GM19468 (cell line): ENCODE measurements at regions not wholly inside any gene's neighbourhood (a gene's known extent, or its start where the extent isn't known, plus 50 kb on each side); places are given as distances from the start of the nearest gene placed in this dataset.

Source experiments
- ATAC-seq: cut with Tn5 transposase; IDR thresholded peaks from one replicate; pipeline ENCODE4 v1.9.1; 2021; ENCODE audit warnings: mild to moderate bottlenecking, moderate library complexity, moderate number of reproducible peaks; ENCODE audit not compliant: unreplicated experiment; ENCODE audit errors: extremely low read depth

DNA sequence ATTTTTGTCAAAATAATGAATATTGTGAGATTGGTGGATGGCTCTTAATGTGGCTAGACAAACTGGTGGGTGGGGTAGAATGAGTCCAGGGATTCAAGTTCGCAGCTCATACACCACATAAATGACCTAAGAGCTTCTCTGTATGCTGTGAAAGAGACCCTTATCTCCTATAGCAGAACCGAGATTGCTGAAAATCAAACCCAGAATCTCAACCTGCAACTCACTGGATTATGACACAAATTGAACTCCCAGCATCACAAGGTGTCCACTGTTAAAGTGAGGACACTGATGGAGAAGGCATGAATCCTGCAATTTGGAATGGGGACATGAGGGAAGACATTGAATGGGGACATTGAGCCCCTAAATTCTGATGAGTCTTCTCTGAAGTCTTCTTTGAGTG lies 51.3 kb upstream of the CNKSR3 start:
- no peak for ATAC-seq

DNA sequence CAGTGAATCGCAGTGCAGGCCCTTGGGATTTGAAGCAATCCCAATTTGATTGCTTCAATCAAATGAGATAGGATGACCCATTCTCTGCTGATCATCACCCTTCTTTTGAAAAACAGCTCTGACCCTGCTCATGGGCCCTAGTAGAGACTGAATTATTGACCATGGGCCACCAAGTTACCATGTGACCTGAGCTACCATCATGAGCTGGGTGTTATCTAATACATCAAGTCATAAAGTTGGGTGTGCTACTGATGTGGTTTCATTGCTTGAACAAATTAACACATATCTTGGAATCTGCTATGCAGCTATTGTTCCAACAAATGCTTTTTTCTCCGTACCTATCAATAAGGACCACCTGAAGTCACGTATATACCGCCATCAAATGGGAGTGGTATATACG lies 54.8 kb upstream of the CNKSR3 start:
- ATAC-seq, result no peak

GRCh38 chr6:154566866-154567265 lies 56.4 kb upstream of the CNKSR3 start:
- no peak for ATAC-seq

- no peak for ATAC-seq
These were observed 57.3 kb upstream of the CNKSR3 start for GRCh38 chr6:154567695-154568220.

- no peak for ATAC-seq
These were observed 58.8 kb upstream of the CNKSR3 start for GRCh38 chr6:154569156-154569862.

- no peak for ATAC-seq
These were observed 60.0 kb upstream of the CNKSR3 start for GRCh38 chr6:154570505-154570904.

DNA sequence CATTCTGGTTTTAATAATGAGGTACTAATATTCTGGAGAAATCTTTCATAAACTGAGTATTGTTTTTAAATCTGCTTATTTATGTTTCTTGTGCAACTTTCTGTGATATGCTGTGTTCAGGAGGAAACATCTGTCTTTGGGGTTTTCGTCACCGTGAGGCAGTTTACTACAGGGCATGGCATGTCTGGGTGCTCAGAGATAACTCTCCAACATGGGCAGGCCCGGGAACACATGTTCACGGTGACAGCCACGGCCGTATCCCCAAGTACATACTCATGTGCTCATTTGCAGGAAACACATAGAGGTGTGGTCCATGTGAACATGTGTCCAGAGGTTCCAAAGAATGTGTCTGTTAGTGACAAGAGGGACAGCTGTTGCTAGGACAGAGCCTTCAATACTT lies 62.1 kb upstream of the CNKSR3 start:
- ATAC-seq, result no peak

DNA sequence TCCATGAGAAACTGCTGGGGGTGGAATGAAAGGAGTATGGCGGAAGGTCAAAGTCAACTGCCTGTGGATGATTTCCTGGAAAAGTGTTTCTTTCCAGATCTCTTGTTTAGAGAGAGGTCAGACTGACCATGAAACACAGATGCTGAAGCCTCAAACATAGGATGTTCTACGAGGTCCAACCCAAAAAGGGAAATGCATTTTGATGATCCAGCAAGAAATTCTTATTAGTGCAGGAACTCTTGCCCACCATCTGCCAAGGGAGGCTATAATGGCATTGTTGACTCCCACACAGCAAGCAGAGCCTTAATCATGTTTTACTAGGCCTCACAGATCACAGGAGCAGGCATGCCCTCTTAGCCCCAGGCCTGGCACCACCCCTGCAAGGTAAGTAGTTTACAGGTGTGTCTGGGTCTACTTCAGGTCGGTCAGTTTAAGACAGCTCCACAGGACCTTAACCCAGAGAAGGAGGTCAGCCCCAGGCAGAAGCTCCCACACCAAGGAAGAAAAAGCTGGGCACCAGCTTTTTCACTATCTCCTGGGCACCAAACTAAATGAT lies 67.6 kb upstream of the CNKSR3 start:
- no peak for ATAC-seq

DNA sequence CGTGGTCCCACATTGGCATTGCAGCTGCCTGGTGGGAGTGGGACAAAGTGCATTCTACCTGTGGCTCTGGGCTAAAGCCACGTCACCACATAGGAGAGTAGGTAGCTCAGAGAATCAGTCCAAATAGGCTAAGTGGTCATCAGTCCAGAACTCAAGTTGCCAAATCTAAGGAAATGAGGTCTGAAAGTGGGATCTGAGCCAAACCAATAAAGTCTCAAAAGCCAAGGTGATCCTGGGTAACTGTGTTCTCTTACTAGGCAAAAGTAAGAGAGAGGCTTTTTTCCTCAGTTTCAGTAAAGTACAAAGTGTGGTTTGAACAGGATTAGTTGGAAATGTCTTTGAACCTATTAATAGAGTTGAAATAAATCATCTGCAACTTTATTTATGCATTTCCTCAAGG lies 68.6 kb upstream of the CNKSR3 start:
- ATAC-seq, result no peak

DNA sequence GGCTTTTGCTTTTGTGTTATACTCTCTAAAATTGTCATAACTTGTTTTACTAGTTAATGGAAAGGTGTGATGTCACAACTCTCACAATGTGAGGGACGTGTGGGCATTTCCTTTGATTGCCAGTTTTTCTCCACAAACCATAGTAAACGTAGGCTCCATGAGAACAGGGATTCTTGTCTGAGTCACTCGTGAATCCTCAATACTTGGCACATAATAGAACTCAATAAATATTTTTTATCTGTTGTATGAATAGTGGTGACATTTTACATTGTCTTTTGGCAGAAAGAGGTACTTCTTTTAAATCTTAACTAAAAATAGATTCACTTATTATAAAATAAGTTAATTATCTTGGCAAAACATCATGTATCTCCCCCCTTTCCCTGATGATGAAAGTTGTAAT lies 69.0 kb upstream of the CNKSR3 start:
- no peak for ATAC-seq

GRCh38 chr6:154580397-154581135 lies 70.1 kb upstream of the CNKSR3 start:
- ATAC-seq, result no peak

DNA sequence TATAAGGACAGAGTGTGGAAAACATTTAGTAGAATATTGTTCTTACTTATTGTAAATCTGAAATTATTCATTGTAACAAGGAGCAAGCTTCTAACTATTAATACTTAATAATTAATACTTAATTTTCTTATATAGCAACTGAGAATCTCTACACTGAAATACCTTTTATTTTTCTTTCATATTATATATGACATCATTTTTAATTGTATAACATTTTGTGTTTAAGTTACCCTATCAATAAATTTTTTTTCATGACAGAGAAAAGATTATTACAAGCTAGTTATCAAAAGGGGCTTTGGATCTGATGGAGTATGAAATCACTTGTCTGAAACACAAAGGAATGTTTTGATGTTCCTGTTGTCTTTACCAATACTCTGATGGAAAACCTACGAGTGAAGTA lies 72.2 kb upstream of the CNKSR3 start:
- ATAC-seq, result no peak

DNA sequence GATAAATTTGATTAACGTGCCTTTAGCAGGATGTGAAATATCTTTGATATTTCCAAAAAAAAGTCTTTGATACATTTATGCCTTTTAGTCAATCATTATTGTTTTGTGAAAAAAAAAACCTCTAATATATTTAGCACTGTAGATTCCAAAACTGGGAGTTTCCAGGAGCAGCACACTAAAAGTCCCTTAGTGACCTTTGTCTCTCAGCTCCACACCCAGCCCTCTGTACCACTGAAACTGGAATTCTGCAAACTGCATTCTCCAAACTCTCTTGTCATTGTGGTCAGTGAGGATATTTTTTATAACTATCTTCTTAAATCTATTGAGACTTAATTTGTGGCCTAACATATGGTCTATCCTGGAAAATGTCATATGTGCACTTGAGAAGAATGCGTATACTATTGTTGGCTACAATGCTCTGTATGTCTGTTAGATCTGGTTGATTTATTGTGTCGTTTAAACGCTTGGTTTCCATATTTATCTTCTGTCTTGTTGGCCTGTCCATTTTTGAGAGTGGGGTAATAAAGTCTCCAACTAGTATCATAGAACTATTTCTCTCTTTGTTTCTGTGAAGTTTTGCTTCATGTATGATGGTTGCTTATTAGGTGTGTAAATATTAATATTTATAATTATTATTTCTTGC lies 73.2 kb upstream of the CNKSR3 start:
- no peak for ATAC-seq

DNA sequence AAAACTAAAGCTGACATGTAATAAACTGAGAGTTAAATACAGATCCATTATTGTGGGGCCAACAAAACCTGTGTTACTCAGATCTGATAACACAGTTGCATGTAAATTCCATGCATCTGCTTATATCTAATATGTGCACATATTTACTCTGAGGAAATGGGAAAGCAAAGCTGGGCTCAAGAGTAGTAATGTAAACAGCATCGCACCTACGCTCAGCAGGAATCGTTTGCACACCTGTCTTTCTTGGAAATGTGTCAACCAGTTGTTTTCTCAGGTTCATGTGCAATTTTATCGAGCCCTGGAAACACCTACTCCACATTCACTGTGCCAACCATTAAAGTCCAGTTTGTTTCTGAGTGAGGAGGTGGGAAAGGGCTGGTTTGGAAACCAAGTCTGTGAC lies 80.3 kb upstream of the CNKSR3 start:
- ATAC-seq, result no peak

DNA sequence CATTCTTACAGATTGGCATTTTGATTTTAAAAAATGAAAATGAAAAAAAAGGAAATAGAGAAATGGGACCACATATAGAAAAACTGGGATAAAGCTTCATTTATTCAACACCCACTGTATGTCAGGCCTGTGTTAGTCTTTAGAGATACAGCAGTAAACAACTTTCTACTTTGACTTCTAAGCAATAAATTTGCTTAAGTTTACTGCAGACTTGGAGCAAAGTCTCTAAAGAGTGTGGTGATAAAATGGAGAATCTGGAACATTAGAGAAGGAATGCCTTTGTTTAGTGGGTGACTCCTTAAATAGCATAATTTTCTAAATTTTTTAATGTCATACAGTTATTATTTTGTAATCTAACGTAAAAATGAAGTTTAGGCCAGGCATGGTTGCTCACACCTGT lies 80.7 kb upstream of the CNKSR3 start:
- no peak for ATAC-seq

- no peak for ATAC-seq
These were observed 81.8 kb upstream of the CNKSR3 start for GRCh38 chr6:154592199-154592860.

- no peak for ATAC-seq
These were observed 82.6 kb upstream of the CNKSR3 start for GRCh38 chr6:154593122-154593521.

DNA sequence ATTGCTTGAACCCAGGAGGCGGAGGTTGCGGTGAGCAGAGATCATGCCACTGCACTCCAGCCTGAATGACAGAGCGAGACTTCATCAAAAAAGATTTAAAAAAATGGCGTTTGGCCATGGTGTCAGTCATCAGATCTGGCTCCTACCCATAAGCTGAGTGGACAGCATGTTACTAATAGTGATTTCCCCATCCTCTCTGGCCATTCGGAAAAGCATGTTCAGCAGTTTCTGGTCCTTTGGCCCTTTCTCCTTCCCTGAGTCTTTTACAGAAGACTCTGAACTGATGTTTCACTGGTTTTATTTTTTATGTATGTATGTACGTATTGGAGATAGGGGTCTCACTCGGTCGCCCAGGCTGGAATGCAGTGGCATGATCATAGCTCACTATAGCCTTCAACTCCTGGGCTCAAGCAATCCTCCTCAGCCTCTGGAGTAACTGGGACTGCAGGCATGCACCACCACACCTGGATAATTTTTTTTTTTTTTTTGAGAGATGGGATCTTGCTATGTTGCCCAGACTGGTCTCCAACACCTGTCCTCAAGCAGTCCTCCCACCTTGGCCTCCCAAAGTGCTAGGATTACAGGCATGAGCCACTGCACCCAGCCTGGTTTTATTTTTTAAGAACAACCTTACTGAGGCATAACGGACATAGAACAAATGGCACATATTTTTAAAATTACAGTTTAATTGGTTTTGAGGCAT lies 84.2 kb upstream of the CNKSR3 start:
- no peak for ATAC-seq

DNA sequence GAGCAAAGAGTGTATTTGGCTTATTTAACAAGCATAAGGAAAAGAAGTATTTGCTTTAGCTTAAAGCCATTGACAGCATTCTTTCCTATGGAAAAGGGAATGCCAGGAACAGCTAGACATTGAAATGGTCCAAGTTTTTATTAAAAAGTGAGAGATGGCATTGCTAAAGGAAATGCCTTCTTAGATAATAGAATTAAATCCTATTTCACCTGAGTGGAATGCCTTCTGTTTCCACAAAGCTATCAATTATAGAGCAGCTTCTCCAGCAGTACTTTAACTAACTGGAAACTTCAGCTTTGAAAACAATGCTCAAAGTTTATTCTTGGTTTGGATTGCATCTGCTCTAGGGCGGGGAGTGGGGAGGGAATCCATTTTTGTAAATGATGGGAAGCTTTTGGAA lies 85.1 kb upstream of the CNKSR3 start:
- ATAC-seq, result no peak

- ATAC-seq, result no peak
These were observed 85.5 kb upstream of the CNKSR3 start for GRCh38 chr6:154596009-154596408.
